ENCODE measurements at regions not wholly inside any gene's neighbourhood (a gene's known extent, or its start where the extent isn't known, plus 50 kb on each side); places are given as distances from the start of the nearest gene placed in this dataset.

GRCh38 chr3:178200316-178200715 lies 335.9 kb upstream of the KCNMB2 start:
- H3K27me3 ChIP-seq (ENCODE audit: control insufficient read depth, insufficient read depth, low read length) = no peaks in the 10 kb centered on the region
- no peak for DNase-seq (ENCODE audit: low read depth)
- no peak overlapping the region for H3K4me3 ChIP-seq (ENCODE audit: low read depth, low read length)
- no peak for FAIRE-seq
- H3K36me3 ChIP-seq (ENCODE audit: control insufficient read depth, insufficient read depth, low read length) = no peaks in the 10 kb centered on the region
- no peak for TF ChIP-seq CTCF (IDR thresholded peaks at IDR 0.05; ENCODE audit: insufficient read depth, low read length, severe bottlenecking)

GRCh38 chr3:178201714-178202113 lies 334.5 kb upstream of the KCNMB2 start:
- DNase-seq (ENCODE audit: low read depth) = no peak
- no peak for TF ChIP-seq CTCF (IDR thresholded peaks at IDR 0.05; ENCODE audit: insufficient read depth, low read length, severe bottlenecking)
- H3K4me3 ChIP-seq (ENCODE audit: low read depth, low read length) = no peak overlapping the region
- H3K36me3 ChIP-seq (ENCODE audit: control insufficient read depth, insufficient read depth, low read length) = no peaks in the 10 kb centered on the region
- FAIRE-seq = no peak
- no peaks in the 10 kb centered on the region for H3K27me3 ChIP-seq (ENCODE audit: control insufficient read depth, insufficient read depth, low read length)

- no peak for TF ChIP-seq CTCF (IDR thresholded peaks at IDR 0.05; ENCODE audit: insufficient read depth, low read length, severe bottlenecking)
- no peak for FAIRE-seq
Measured at GRCh38 chr3:178202194-178202593, 334.0 kb upstream of the KCNMB2 start.

GRCh38 chr3:178203165-178203564 lies 333.1 kb upstream of the KCNMB2 start:
- no peak for FAIRE-seq
- no peak for DNase-seq (ENCODE audit: low read depth)
- H3K36me3 ChIP-seq (ENCODE audit: control insufficient read depth, insufficient read depth, low read length) = no peaks in the 10 kb centered on the region
- H3K27me3 ChIP-seq (ENCODE audit: control insufficient read depth, insufficient read depth, low read length) = no peaks in the 10 kb centered on the region
- TF ChIP-seq CTCF (IDR thresholded peaks at IDR 0.05; ENCODE audit: insufficient read depth, low read length, severe bottlenecking) = no peak
- H3K4me3 ChIP-seq (ENCODE audit: low read depth, low read length) = no peak overlapping the region

More at GRCh38 chr3:178202194-178202593, 334.0 kb upstream of the KCNMB2 start:
- Histone ChIP-seq H3K4me3 (ENCODE audit: low read depth, low read length) (no peak overlapping the region), H3K36me3 (ENCODE audit: control insufficient read depth, insufficient read depth, low read length) (no peaks in the 10 kb centered on the region), H3K27me3 (ENCODE audit: control insufficient read depth, insufficient read depth, low read length) (no peaks in the 10 kb centered on the region)
- no peak for DNase-seq (ENCODE audit: low read depth)

GRCh38 chr3:178203650-178204049 lies 332.6 kb upstream of the KCNMB2 start:
- no peak for FAIRE-seq
- Histone ChIP-seq H3K4me3 (ENCODE audit: low read depth, low read length) (no peak overlapping the region), H3K27me3 (ENCODE audit: control insufficient read depth, insufficient read depth, low read length) (no peaks in the 10 kb centered on the region), H3K36me3 (ENCODE audit: control insufficient read depth, insufficient read depth, low read length) (no peaks in the 10 kb centered on the region)
- no peak for DNase-seq (ENCODE audit: low read depth)
- TF ChIP-seq CTCF (IDR thresholded peaks at IDR 0.05; ENCODE audit: insufficient read depth, low read length, severe bottlenecking) = no peak

- TF ChIP-seq CTCF (IDR thresholded peaks at IDR 0.05; ENCODE audit: insufficient read depth, low read length, severe bottlenecking) = no peak
- DNase-seq (ENCODE audit: low read depth) = no peak
Measured at GRCh38 chr3:178205740-178206139, 330.5 kb upstream of the KCNMB2 start.

More at GRCh38 chr3:178205740-178206139, 330.5 kb upstream of the KCNMB2 start:
- Histone ChIP-seq H3K36me3 (ENCODE audit: control insufficient read depth, insufficient read depth, low read length) (no peaks in the 10 kb centered on the region), H3K27me3 (ENCODE audit: control insufficient read depth, insufficient read depth, low read length) (no peaks in the 10 kb centered on the region), H3K4me3 (ENCODE audit: low read depth, low read length) (no peak overlapping the region)
- no peak for FAIRE-seq
